Esophagus muscularis mucosa (tissue), 4 donors: ENCODE measurements at regions not wholly inside any gene's neighbourhood (a gene's known extent, or its start where the extent isn't known, plus 50 kb on each side); places are given as distances from the start of the nearest gene placed in this dataset.
"Not testable (repeated sequence)": the region's sequence is repeated elsewhere in the genome, so short reads cannot be mapped to it uniquely, and the experiment has no call there.

Source experiments
- DNase-seq: peaks from one replicate; pipeline ENCODE4 v3.0.0-alpha.2; 2017; ENCODE audit errors: extremely low spot score
- H3K27ac ChIP-seq, 4 donors: fragments of 200-600 bp; sonication (generic); replicated peaks in 1 of 4; 1 replicate in 3 of 4; 2 replicates in 1 of 4; pipeline ENCODE4 v1.5.1; 2016 to 2019; ENCODE audit warnings: mild to moderate bottlenecking in 1 of 4
- H3K27me3 ChIP-seq, 4 donors: fragments of 200-600 bp; sonication (generic); one replicate each; pipeline versions ENCODE4 v1.5.1 to v1.6.0; 2016 to 2019
- H3K36me3 ChIP-seq, 4 donors: fragments of 200-600 bp; sonication (generic); one replicate each; pipeline ENCODE4 v1.5.1; 2016 to 2019
- H3K4me1 ChIP-seq, 4 donors: fragments of 200-600 bp; sonication (generic); one replicate each; pipeline ENCODE4 v1.5.1; 2016 to 2019
- H3K4me3 ChIP-seq, 4 donors: fragments of 200-600 bp; sonication (generic); 1 replicate in 2 of 4; 2 replicates in 2 of 4; pipeline ENCODE4 v1.5.1; 2016 to 2019; ENCODE audit warnings: mild to moderate bottlenecking in 4 of 4, moderate library complexity in 1 of 4
- H3K9me3 ChIP-seq, 4 donors: fragments of 200-600 bp; sonication (generic); 1 replicate in 3 of 4; 2 replicates in 1 of 4; pipeline ENCODE4 v1.5.1; 2016 to 2019
- EP300 ChIP-seq: sonication (generic); formaldehyde crosslinking; IDR thresholded peaks from one replicate; pipeline ENCODE4 v1.6.1; 2017; ENCODE audit warnings: antibody characterized with exemption
- POLR2A ChIP-seq: fragments of 450-650 bp; IDR thresholded peaks from one replicate; pipeline ENCODE4 v1.6.1; 2017; ENCODE audit warnings: antibody characterized with exemption, moderate library complexity, mild to moderate bottlenecking, low read depth
- POLR2AphosphoS5 ChIP-seq, 2 donors: sonication (generic); formaldehyde crosslinking; IDR thresholded peaks; one replicate each; pipeline ENCODE4 v1.6.1; 2017; ENCODE audit warnings: antibody characterized with exemption in 2 of 2
- WGBS: methylation state at CpG from one replicate; pipeline ENCODE4 v1.1.5; 2018; 5-methylcytosine and 5-hydroxymethylcytosine counted together
- intact Hi-C: fragments of 100-400 bp; cut with DNase I; formaldehyde crosslinking; loops from one replicate; pipeline ENCODE4 v1.15.1; 2023
- TF ChIP-seq, protein P1 (sequence below), 3 experiments: fragments of 200-600 bp in 2 of 3; fragments of 450-650 bp in 1 of 3; sonication (generic) in 2 of 3; IDR thresholded peaks; one replicate each; pipeline ENCODE4 v1.5.1; 2017 to 2019; ENCODE audit warnings: antibody characterized with exemption in 3 of 3, mild to moderate bottlenecking in 2 of 3, moderate library complexity in 1 of 3

DNA sequence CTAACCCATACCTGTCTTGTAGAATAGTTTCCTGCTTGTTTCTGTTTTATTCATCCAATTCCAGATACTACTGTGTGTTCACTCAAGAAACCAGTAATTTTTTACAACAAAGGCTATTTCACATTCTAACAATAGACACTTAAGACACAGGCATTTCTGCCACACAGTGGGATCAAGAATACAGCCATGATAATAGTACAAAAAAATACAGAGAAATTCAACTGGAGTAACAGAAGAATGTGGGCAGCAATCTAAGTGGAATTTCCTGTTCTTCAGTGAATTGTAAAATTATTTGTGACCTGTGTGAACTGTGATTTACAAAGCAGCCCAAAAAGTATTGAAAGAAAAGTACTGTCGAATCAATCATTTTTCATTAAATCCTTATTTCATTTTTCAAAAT, 282.9 kb downstream of the CCER1 start:
- 91% methylated on average over 1 of the region's 1 CpG for WGBS
- H3K36me3 ChIP-seq = no peaks in the 10 kb centered on the region
- intact Hi-C loops = no loop called here
- TF ChIP-seq POLR2AphosphoS5 (IDR thresholded peaks at IDR 0.05) = no peak
- TF ChIP-seq, protein P1, sequence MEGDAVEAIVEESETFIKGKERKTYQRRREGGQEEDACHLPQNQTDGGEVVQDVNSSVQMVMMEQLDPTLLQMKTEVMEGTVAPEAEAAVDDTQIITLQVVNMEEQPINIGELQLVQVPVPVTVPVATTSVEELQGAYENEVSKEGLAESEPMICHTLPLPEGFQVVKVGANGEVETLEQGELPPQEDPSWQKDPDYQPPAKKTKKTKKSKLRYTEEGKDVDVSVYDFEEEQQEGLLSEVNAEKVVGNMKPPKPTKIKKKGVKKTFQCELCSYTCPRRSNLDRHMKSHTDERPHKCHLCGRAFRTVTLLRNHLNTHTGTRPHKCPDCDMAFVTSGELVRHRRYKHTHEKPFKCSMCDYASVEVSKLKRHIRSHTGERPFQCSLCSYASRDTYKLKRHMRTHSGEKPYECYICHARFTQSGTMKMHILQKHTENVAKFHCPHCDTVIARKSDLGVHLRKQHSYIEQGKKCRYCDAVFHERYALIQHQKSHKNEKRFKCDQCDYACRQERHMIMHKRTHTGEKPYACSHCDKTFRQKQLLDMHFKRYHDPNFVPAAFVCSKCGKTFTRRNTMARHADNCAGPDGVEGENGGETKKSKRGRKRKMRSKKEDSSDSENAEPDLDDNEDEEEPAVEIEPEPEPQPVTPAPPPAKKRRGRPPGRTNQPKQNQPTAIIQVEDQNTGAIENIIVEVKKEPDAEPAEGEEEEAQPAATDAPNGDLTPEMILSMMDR (IDR thresholded peaks at IDR 0.05) = no peak
- TF ChIP-seq EP300 = no peak
- no peak for DNase-seq
- no peak overlapping the region for H3K27ac ChIP-seq
- H3K4me1 ChIP-seq = no peaks in the 10 kb centered on the region
- H3K4me3 ChIP-seq = no peak overlapping the region
- no peaks in the 10 kb centered on the region for H3K9me3 ChIP-seq
- no peaks in the 10 kb centered on the region for H3K27me3 ChIP-seq

DNA sequence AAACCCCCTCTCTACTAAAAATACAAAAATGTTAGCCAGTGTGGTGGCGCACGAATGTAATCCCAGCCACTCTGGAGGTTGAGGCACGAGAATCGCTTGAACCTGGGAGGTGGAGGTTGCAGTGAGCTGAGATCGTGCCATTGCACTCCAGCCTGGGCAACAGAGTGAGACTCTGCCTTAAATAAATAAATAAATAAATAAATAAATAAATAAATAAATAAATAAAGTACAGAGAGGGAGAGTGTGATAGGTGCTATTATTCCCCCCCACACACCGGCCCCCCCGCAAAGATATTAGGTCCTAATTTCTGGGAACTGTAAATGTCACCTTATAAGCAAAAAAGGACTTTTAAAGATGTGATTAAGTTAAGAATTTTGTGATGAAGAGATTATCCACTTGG, 291.0 kb downstream of the CCER1 start:
- H3K4me1 ChIP-seq, H3K9me3 ChIP-seq, DNase-seq, intact Hi-C loops, H3K27ac ChIP-seq, H3K36me3 ChIP-seq, H3K4me3 ChIP-seq, H3K27me3 ChIP-seq: not testable (repeated sequence)
- WGBS = 96% methylated on average over 7 of the region's 7 CpGs

DNA sequence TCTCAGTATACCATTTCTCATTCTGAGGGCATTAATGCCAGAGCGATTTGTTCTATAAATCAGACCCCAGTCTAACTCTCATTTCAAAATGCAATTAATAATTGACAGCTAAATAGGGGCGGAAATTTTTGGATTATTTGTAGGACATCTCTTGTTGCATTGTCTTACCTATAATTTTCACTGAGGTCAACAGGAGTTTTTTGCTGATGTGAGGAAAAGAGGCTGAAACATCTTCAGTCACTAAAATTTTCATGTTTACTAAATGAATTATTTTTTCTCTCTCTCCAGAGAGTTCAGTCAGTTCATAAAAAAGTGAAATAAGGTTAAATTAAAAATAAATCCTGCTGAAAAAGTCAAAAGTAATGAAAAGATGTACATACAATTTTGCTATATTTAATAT, 295.9 kb downstream of the CCER1 start:
- Histone ChIP-seq H3K9me3 (no peaks in the 10 kb centered on the region), H3K27me3 (no peaks in the 10 kb centered on the region), H3K4me1 (no peaks in the 10 kb centered on the region), H3K27ac (no peak overlapping the region), H3K36me3 (no peaks in the 10 kb centered on the region), H3K4me3 (no peak overlapping the region)
- intact Hi-C loops = no loop called here
- DNase-seq = no peak
- 88% methylated on average over 2 of the region's 2 CpGs for WGBS
- TF ChIP-seq, protein P1 (IDR thresholded peaks at IDR 0.05) = no peak
- TF ChIP-seq POLR2AphosphoS5 (IDR thresholded peaks at IDR 0.05) = no peak
- no peak for TF ChIP-seq EP300
- no peak for TF ChIP-seq POLR2A

DNA sequence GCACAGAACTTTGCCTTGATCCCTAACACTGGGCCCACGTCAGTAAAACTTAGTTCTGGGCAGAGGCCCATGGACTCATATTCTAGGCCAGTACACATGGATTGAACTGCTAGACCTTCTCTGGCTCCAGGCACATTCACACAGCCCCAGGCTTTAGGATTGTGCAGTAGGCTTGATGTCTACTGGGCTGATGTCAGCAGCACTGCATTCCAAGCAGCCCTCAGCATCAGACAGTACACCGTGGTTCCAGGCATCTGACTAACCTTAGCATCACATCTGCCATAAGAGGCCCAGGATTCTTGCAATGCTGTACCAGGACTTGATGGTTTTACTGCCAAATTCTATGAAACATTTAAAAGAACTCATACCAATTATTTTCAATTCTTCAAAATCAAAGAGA, 301.9 kb downstream of the CCER1 start:
- H3K9me3 ChIP-seq = no peaks in the 10 kb centered on the region
- TF ChIP-seq, protein P1 (IDR thresholded peaks at IDR 0.05) = no peak
- TF ChIP-seq POLR2AphosphoS5 (IDR thresholded peaks at IDR 0.05) = no peak
- DNase-seq = no peak
- no peak overlapping the region for H3K27ac ChIP-seq
- H3K36me3 ChIP-seq = no peaks in the 10 kb centered on the region
- no peaks in the 10 kb centered on the region for H3K4me1 ChIP-seq
- WGBS = 59% methylated on average over 2 of the region's 2 CpGs
- no peak overlapping the region for H3K4me3 ChIP-seq
- intact Hi-C loops = no loop called here
- no peaks in the 10 kb centered on the region for H3K27me3 ChIP-seq

DNA sequence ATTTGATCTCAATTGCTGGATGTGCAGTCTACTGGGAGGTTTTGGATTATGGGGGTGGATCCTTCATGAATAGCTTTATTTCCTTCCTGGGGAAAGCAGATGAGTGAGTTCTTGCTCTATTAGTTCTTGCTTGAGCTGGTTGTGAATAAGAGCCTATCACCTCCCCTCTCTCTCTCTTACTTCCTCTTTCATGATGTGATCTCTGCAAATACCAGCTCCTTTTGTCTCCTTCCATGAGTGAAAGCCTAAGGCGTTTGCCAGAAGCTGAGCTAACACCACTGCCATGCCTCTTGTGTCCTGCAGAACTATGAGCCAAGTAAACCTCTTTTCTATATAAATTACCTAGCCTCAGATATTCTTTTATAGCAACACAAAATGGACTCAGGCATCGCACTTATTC, 302.7 kb downstream of the CCER1 start:
- no peak for DNase-seq
- no peaks in the 10 kb centered on the region for H3K4me1 ChIP-seq
- H3K27ac ChIP-seq = no peak overlapping the region
- TF ChIP-seq, protein P1 (IDR thresholded peaks at IDR 0.05) = no peak
- TF ChIP-seq EP300 (no peak), POLR2AphosphoS5 (IDR thresholded peaks at IDR 0.05) (no peak), POLR2A (no peak)
- intact Hi-C loops = no loop called here
- no peaks in the 10 kb centered on the region for H3K9me3 ChIP-seq
- 80% methylated on average over 2 of the region's 2 CpGs for WGBS
- no peaks in the 10 kb centered on the region for H3K36me3 ChIP-seq
- no peak overlapping the region for H3K4me3 ChIP-seq
- H3K27me3 ChIP-seq = no peaks in the 10 kb centered on the region
